HG03159 (cell line): ENCODE measurements at regions not wholly inside any gene's neighbourhood (a gene's known extent, or its start where the extent isn't known, plus 50 kb on each side); places are given as distances from the start of the nearest gene placed in this dataset.

ENCODE experiments used
- ATAC-seq: cut with Tn5 transposase; IDR thresholded peaks from one replicate; pipeline ENCODE4 v1.9.1; 2021; ENCODE audit warnings: mild to moderate bottlenecking, moderate library complexity; ENCODE audit not compliant: unreplicated experiment

- no peak for ATAC-seq
These were observed 370.1 kb upstream of the CDH8 start for GRCh38 chr16:62406387-62406786.

- no peak for ATAC-seq
These were observed 368.8 kb upstream of the CDH8 start for GRCh38 chr16:62404842-62405611.

- ATAC-seq: no peak
These were observed 356.5 kb upstream of the CDH8 start for GRCh38 chr16:62392698-62393097.

GRCh38 chr16:62391940-62392339 is 355.7 kb upstream of the CDH8 start:
- no peak for ATAC-seq

GRCh38 chr16:62391134-62391533 is 354.9 kb upstream of the CDH8 start:
- ATAC-seq: no peak

- no peak for ATAC-seq
These were observed 354.0 kb upstream of the CDH8 start for GRCh38 chr16:62390214-62390613.

- ATAC-seq: no peak
These were observed 350.2 kb upstream of the CDH8 start for GRCh38 chr16:62386411-62386810.

- ATAC-seq: no peak
These were observed 347.7 kb upstream of the CDH8 start for GRCh38 chr16:62383941-62384340.

- ATAC-seq: no peak
These were observed 334.2 kb upstream of the CDH8 start for GRCh38 chr16:62370445-62370844.

- ATAC-seq: no peak
These were observed 327.3 kb upstream of the CDH8 start for GRCh38 chr16:62363501-62363900.

- ATAC-seq: no peak
These were observed 317.1 kb upstream of the CDH8 start for GRCh38 chr16:62353355-62353754.

GRCh38 chr16:62342216-62342615 is 306.0 kb upstream of the CDH8 start:
- ATAC-seq: no peak

GRCh38 chr16:62335356-62335755 is 299.1 kb upstream of the CDH8 start:
- ATAC-seq: no peak

GRCh38 chr16:62321606-62322005 is 285.4 kb upstream of the CDH8 start:
- no peak for ATAC-seq

GRCh38 chr16:62298600-62298999 is 262.4 kb upstream of the CDH8 start:
- ATAC-seq: no peak

GRCh38 chr16:62294213-62294972 is 258.2 kb upstream of the CDH8 start:
- no peak for ATAC-seq

GRCh38 chr16:62288990-62289629 is 252.9 kb upstream of the CDH8 start:
- ATAC-seq: no peak

- ATAC-seq: no peak
These were observed 244.3 kb upstream of the CDH8 start for GRCh38 chr16:62280506-62280905.

- no peak for ATAC-seq
These were observed 241.7 kb upstream of the CDH8 start for GRCh38 chr16:62277942-62278341.

- ATAC-seq: no peak
These were observed 240.4 kb upstream of the CDH8 start for GRCh38 chr16:62276637-62277036.

GRCh38 chr16:62272035-62272434 is 235.8 kb upstream of the CDH8 start:
- ATAC-seq: no peak

- no peak for ATAC-seq
These were observed 225.5 kb upstream of the CDH8 start for GRCh38 chr16:62261760-62262159.
